HepG2 (cell line): ENCODE measurements at regions not wholly inside any gene's neighbourhood (a gene's known extent, or its start where the extent isn't known, plus 50 kb on each side); places are given as distances from the start of the nearest gene placed in this dataset.
"Not testable (repeated sequence)": the region's sequence is repeated elsewhere in the genome, so short reads cannot be mapped to it uniquely, and the experiment has no call there.

ENCODE experiments used
- ARNTL ChIP-seq: sonication (generic); formaldehyde crosslinking; IDR thresholded peaks from 2 replicates; pipeline ENCODE4 v1.4.0; 2020; ENCODE audit warnings: mild to moderate bottlenecking, missing genetic modification reagents
- ATF3 ChIP-seq: sonication (generic); formaldehyde crosslinking; IDR thresholded peaks from 2 replicates; pipeline ENCODE4 v1.4.0; 2020; ENCODE audit warnings: missing genetic modification reagents
- CBX2 ChIP-seq, 2 experiments: fragments of 200-600 bp in 1 of 2; sonication (generic); formaldehyde crosslinking in 1 of 2; IDR thresholded peaks; 2 replicates each; pipeline versions ENCODE4 v1.7.0 to v1.8.1; 2018 to 2022; ENCODE audit warnings: low read depth in 2 of 2, low read length in 1 of 2, mild to moderate bottlenecking in 1 of 2, missing genetic modification reagents in 1 of 2
- CTCF ChIP-seq: sonication (generic); formaldehyde crosslinking; IDR thresholded peaks from 2 replicates; pipeline ENCODE4 v1.5.0; 2020; ENCODE audit warnings: mild to moderate bottlenecking, missing genetic modification reagents, moderate library complexity
- DPF2 ChIP-seq: sonication (generic); formaldehyde crosslinking; IDR thresholded peaks from 2 replicates; pipeline ENCODE4 v1.4.0; 2020; ENCODE audit warnings: mild to moderate bottlenecking, low read depth, missing genetic modification reagents, borderline replicate concordance
- ESRRA ChIP-seq: sonication (generic); formaldehyde crosslinking; IDR thresholded peaks from 2 replicates; pipeline ENCODE4 v1.5.1; 2020; ENCODE audit warnings: mild to moderate bottlenecking, low read depth, missing genetic modification reagents
- GRHL1 ChIP-seq: sonication (generic); formaldehyde crosslinking; conservative IDR thresholded peaks from 2 replicates; pipeline ENCODE4 v1.8.0; 2022; ENCODE audit warnings: missing genetic modification reagents
- NFATC3 ChIP-seq: sonication (generic); formaldehyde crosslinking; IDR thresholded peaks from 2 replicates; pipeline ENCODE4 v1.5.1; 2020; ENCODE audit warnings: mild to moderate bottlenecking, missing genetic modification reagents
- USF2 ChIP-seq, 2 experiments: sonication (generic) in 1 of 2; formaldehyde crosslinking in 1 of 2; IDR thresholded peaks; 2 replicates each; pipeline versions ENCODE4 v1.5.1 to v1.6.1; 2011 to 2020; ENCODE audit warnings: borderline replicate concordance in 1 of 2, low read depth in 1 of 2, low read length in 1 of 2, mild to moderate bottlenecking in 1 of 2, missing genetic modification reagents in 1 of 2, moderate library complexity in 1 of 2
- ZBTB26 ChIP-seq: IDR thresholded peaks from 2 replicates; pipeline ENCODE4 v1.6.1; 2016; ENCODE audit warnings: missing compliant biosample characterization, missing genetic modification reagents, borderline replicate concordance
- ZNF318 ChIP-seq: sonication (generic); formaldehyde crosslinking; IDR thresholded peaks from 2 replicates; pipeline ENCODE4 v1.4.0; 2020; ENCODE audit warnings: mild to moderate bottlenecking, missing genetic modification reagents

GRCh38 chr9:94421951-94422350 lies 93.5 kb upstream of the NUTM2F start:
- TF ChIP-seq ARNTL (CRISPR knock-in tag); ATF3 (CRISPR knock-in tag); USF2 (IDR thresholded peaks at IDR 0.05; ENCODE audit: low read depth, low read length); USF2 (CRISPR knock-in tag; IDR thresholded peaks at IDR 0.05; ENCODE audit: borderline replicate concordance); GRHL1 (CRISPR knock-in tag); ZBTB26 (CRISPR knock-in tag); ZNF318 (CRISPR knock-in tag); CBX2 (IDR thresholded peaks at IDR 0.05; ENCODE audit: low read depth, low read length); CBX2 (CRISPR knock-in tag; IDR thresholded peaks at IDR 0.05; ENCODE audit: low read depth); DPF2 (CRISPR knock-in tag); CTCF (CRISPR knock-in tag); NFATC3 (CRISPR knock-in tag); ESRRA (CRISPR knock-in tag): not testable (repeated sequence)
